AG04450 (cell line): ENCODE measurements at regions not wholly inside any gene's neighbourhood (a gene's known extent, or its start where the extent isn't known, plus 50 kb on each side); places are given as distances from the start of the nearest gene placed in this dataset.
A peak's percentile ranks its signal among the peaks of the same experiment; 100 is the strongest.
"Not testable (repeated sequence)": the region's sequence is repeated elsewhere in the genome, so short reads cannot be mapped to it uniquely, and the experiment has no call there.

Experiments used
- CTCF ChIA-PET: fragments of 300-600, 350-600 bp; formaldehyde crosslinking; extraction: SDS; loops from one replicate; lab custom pipeline; 2022; ENCODE audit warnings: antibody characterized with exemption, inconsistent platforms; lab: Charles Lee
- POLR2A ChIA-PET: fragments of 350-600 bp; formaldehyde crosslinking; extraction: SDS; loops from one replicate; lab custom pipeline; 2021; ENCODE audit warnings: antibody characterized with exemption, inconsistent platforms; lab: Yijun Ruan, JAX
- DNase-seq: peaks from one replicate; pipeline ENCODE4 v3.0.0-alpha.2; 2011; ENCODE audit warnings: low read depth, low spot score
- H3K27ac ChIP-seq: one replicate; pipeline ENCODE4 v1.5.1; 2012; ENCODE audit warnings: low read depth, low read length, control low read depth
- H3K27me3 ChIP-seq: one replicate; pipeline ENCODE4 v1.6.0; 2012; ENCODE audit warnings: low read length; ENCODE audit not compliant: control insufficient read depth, insufficient read depth
- H3K4me3 ChIP-seq: 2 replicates; pipeline ENCODE4 v1.5.1; 2011; ENCODE audit warnings: mild to moderate bottlenecking, low read depth, low read length, control low read depth
- H3K9me3 ChIP-seq: 2 replicates; pipeline ENCODE4 v1.5.1; 2012; ENCODE audit warnings: low read length; ENCODE audit not compliant: control insufficient read depth, insufficient read depth
- CTCF ChIP-seq: IDR thresholded peaks from 2 replicates; pipeline ENCODE4 v1.5.1; 2011; ENCODE audit warnings: low read depth, low read length, control low read depth, inconsistent platforms

GRCh38 chr9:110031511-110032173, 176.3 kb downstream of the C9orf152 start:
- ChIA-PET POLR2A (interaction anchor here (0.6 to 1.7 kb wide), 9 partner anchors 9 to 125 kb away, joined by 3 to 9 read pairs (median 5); no protein-coding TSS in a partner anchor), CTCF (interaction anchor here (0.7 kb wide), 2 partner anchors 29 to 72 kb away, joined by 4 to 5 read pairs; no protein-coding TSS in a partner anchor)
- peak overlapping the region; percentile 62 for H3K27ac ChIP-seq
- H3K4me3 ChIP-seq = no peak overlapping the region
- DNase-seq = peak; percentile 61
- TF ChIP-seq CTCF = no peak
- H3K27me3 ChIP-seq = no peaks in the 10 kb centered on the region
- H3K9me3 ChIP-seq = no peaks in the 10 kb centered on the region

GRCh38 chr9:110032532-110032931, 175.4 kb downstream of the C9orf152 start:
- not testable (repeated sequence) for H3K27me3 ChIP-seq, DNase-seq, H3K9me3 ChIP-seq, H3K27ac ChIP-seq, H3K4me3 ChIP-seq
- ChIA-PET CTCF (interaction anchor here (0.7 kb wide), 2 partner anchors 28 to 72 kb away, joined by 4 to 5 read pairs; no protein-coding TSS in a partner anchor), POLR2A (interaction anchor here (0.6 to 1.7 kb wide), 6 partner anchors 8 to 121 kb away, joined by 3 to 7 read pairs (median 6); no protein-coding TSS in a partner anchor)

GRCh38 chr9:110033869-110034268, 174.1 kb downstream of the C9orf152 start:
- Histone ChIP-seq H3K27me3 (no peaks in the 10 kb centered on the region), H3K4me3 (no peak overlapping the region), H3K27ac (no peak overlapping the region), H3K9me3 (no peaks in the 10 kb centered on the region)
- POLR2A ChIA-PET = no interaction called here
- CTCF ChIA-PET = no interaction called here
- TF ChIP-seq CTCF = no peak
- no peak for DNase-seq

GRCh38 chr9:110036286-110036685, 171.7 kb downstream of the C9orf152 start:
- Histone ChIP-seq H3K4me3 (no peak overlapping the region), H3K27me3 (no peaks in the 10 kb centered on the region), H3K9me3 (no peaks in the 10 kb centered on the region), H3K27ac (no peak overlapping the region)
- ChIA-PET CTCF (no interaction called here), POLR2A (no interaction called here)
- no peak for DNase-seq
- TF ChIP-seq CTCF = no peak

- POLR2A ChIA-PET = interaction anchor here (0.7 kb wide), 1 partner anchor 9 kb away, joined by 3 read pairs; no protein-coding TSS in a partner anchor
- no peaks in the 10 kb centered on the region for H3K9me3 ChIP-seq
- no peak overlapping the region for H3K4me3 ChIP-seq
- no peaks in the 10 kb centered on the region for H3K27me3 ChIP-seq
- DNase-seq = peak; percentile 61
- H3K27ac ChIP-seq = no peak overlapping the region
- CTCF ChIA-PET = no interaction called here
- TF ChIP-seq CTCF = no peak
These were observed 167.2 kb downstream of the C9orf152 start for GRCh38 chr9:110040788-110041187.
